Middle frontal gyrus (tissue), 1 donor: ENCODE measurements at regions not wholly inside any gene's neighbourhood (a gene's known extent, or its start where the extent isn't known, plus 50 kb on each side); places are given as distances from the start of the nearest gene placed in this dataset.
"Not testable (repeated sequence)": the region's sequence is repeated elsewhere in the genome, so short reads cannot be mapped to it uniquely, and the experiment has no call there.

Source experiments
- DNase-seq: peaks from one replicate; pipeline ENCODE4 v3.0.0-alpha.2; 2015; ENCODE audit warnings: low spot score; ENCODE audit errors: extremely low spot score

DNA sequence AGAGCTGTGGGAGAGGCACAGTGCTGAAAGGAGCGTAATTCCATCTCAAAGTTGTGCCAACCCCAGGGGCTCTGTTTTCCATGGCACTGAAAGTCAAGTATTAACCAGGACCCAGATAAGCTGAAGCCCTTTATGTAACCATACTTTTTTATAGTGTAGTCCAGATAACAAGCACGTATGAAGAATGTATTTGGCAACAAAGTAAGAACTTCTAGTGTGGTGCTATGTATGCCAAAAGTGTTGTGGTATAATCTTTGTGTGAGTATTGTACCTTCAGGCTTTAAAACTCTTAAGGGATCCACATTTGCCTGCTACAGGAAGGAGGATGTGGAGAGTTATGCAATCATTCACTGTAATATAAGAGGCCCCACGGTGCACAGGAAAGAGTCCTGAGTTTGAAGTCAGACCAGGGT lies 129.4 kb downstream of the IBTK start:
- DNase-seq, result no peak

DNA sequence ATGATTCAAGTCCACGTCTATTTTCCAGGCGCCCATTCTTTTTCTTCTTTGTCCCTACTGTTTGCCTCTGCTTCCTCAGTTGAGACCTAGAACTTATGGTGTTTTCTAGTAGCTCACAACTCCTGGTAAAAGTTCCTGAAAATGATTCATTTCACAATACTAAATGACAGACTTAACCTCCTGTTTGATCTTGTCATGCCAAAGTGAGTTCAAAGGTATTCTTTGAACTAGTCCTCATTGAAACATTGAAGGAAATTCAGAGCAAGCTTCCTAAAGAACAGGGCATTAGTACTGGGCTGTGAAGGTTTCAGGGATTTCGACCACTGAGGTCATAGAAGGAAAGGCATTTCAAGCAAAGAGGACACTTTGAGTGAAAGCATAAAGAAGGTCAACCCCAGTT lies 132.8 kb downstream of the IBTK start:
- no peak for DNase-seq

DNA sequence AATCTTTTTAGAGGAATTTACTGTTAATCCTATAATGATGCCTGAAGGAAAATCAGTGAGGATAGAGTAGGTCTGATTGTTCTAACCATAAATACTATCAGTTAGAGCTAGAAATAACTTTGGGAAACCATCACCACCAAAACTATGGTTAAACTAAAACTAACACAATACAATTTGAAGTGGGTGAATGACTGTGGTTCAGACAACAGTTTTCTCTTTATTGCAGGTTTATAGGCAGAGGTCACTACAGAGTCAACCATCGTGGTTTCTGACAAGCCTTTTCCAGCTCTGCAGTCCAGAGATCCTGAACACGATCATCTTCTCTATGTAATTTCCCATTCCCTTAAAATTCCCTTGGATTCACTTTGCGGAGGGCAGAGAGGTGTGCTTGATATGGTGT lies 134.3 kb downstream of the IBTK start:
- no peak for DNase-seq

DNA sequence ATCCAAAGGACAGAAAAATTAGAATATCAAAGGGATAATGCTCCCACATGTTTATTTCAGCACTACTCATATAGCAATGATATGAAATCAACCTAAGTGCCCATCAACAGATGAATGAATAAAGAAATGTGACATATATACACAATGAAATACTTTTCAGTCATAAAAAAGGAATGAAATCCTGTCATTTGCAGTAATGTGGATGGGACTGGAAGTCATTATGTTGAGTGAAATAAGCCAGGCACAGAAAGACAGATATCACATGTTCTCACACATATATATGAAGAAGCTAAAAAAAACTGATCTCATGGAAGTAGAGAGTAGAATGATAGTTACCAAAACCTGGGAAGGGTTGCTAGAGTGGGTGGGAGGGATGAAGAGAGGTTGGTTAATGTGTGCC lies 135.7 kb downstream of the IBTK start:
- no peak for DNase-seq

DNA sequence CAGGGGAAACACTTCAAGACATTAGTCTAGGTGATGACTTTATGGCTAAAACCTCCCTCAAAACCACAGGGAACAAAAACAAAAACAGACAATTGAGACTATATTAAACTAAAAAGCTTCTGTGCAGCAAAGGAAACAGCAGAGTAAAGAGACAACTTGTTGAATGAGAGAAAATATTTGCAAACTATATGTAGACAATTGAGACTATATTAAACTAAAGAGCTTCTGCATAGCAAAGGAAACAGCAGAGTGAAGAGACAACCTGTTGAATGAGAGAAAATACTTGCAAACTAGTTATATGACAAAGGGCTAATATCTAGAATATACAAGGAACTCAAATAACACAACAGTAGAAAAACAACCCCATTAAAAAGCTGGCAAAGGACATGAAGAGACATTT lies 136.4 kb downstream of the IBTK start:
- no peak for DNase-seq

DNA sequence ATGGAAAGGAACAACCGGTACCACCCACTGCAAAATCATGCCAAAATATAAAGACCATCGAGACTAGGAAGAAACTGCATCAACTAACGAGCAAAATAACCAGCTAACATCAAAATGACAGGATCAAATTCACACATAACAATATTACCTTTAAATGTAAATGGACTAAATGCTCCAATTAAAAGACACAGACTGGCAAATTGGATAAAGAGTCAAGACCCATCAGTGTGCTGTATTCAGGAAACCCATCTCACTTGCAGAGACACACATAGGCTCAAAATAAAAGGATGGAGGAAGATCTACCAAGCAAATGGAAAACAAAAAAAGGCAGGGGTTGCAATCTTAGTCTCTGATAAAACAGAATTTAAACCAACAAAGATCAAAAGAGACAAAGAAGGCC lies 144.4 kb downstream of the IBTK start:
- DNase-seq, result not testable (repeated sequence)

DNA sequence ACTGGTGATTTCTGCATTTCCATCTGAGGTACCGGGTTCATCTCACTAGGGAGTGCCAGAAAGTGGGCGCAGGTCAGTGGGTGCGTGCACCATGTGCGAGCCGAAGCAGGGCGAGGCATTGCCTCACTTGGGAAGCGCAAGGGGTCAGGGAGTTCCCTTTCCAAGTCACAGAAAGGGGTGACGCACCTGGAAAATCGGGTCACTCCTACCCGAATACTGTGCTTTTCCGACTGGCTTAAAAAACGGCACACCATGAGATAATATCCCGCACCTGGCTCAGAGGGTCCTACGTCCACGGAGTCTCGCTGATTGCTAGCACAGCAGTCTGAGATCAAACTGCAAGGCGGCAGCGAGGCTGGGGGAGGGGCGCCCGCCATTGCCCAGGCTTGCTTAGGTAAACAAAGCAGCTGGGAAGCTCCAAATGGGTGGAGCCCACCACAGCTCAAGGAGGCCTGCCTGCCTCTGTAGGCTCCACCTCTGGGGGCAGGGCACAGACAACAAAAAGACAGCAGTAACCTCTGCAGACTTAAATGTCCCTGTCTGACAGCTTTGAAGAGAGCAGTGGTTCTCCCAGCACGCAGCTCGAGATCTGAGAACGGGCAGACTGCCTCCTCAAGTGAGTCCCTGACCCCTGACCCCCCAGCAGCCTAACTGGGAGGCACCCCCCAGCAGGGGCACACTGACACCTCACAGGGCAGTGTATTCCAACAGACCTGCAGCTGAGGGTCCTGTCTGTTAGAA lies 146.0 kb downstream of the IBTK start:
- DNase-seq, result not testable (repeated sequence)

DNA sequence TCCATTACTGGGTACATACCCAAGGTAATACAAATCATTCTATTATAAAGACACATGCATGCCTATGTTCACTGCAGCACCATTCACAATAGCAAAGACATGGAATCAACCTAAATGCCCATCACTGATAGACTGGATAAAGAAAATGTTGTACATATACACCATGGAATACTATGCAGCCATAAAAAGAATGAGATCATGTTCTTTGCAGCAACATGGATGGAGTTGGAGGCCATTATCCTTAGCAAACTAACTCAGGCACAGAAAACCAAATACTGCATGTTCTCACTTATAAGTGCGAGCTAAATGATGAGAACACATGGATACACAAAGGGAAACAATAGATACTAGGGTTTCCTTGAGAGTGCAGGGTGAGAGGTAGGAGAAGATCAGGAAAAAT lies 146.8 kb downstream of the IBTK start:
- not testable (repeated sequence) for DNase-seq

DNA sequence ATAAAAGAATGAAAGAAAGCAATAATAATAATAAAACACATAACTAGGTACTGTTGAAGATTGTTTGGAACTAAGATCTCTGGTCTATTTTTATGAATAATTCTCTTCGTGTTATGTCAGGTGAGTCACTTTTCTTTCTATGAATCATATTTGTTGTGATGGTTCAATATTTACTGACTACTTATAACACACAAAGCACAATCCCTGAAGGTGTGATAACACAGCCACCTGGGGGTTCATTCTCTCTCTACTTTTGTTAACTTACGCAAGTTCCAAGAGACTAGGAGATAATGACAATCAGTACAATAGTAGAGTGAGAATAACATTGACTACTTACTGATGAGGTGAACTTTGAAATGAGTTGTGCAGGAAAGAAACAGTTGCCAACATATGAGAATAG lies 149.9 kb downstream of the IBTK start:
- no peak for DNase-seq

DNA sequence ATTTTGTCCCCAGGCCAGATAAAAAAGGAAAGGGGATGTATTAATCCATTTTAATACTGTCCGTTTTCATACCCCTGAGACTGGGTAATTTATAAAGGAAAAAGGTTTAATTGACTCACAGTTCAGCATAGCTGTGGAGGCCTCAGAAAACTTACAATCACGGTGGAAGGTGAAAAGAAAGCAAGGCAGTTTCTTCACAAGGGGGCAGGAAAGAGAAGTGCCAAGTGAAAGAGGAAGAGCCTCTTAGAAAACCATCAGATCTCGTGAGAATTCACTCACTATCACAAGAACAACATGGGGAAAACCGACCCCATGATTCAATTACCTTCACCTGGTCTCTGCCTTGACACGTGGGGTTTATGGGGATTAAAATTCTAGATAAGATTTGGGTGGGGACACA lies 152.5 kb downstream of the IBTK start:
- DNase-seq, result no peak

DNA sequence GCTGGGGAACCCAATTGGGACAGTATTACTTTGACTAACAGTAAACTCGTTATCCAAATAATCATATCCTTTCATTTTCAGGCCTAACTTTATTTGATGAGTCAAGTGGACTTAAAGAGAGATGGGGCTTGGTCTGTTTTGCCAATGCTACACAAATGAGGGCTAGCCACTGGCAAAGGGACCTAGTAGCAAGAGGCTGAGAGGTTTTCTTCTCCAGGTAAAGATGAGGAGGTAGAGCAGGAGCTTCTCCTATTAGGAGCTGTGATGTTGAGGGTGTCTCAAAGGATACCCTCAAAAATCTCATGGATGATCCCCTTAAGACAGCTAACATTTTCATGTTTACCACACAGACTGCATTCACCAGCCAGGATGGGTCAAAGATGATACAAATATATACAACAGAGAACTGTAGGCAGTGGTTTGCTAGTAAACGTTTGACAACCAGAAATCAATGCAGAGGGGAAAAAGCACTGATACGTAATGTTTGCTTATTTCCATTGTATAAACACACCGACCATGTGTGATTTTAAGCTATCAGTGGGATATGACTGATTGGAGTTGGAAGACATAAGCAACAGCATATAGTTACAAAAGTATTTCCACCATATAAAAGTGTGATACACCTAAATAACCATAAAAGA lies 153.3 kb downstream of the IBTK start:
- no peak for DNase-seq

DNA sequence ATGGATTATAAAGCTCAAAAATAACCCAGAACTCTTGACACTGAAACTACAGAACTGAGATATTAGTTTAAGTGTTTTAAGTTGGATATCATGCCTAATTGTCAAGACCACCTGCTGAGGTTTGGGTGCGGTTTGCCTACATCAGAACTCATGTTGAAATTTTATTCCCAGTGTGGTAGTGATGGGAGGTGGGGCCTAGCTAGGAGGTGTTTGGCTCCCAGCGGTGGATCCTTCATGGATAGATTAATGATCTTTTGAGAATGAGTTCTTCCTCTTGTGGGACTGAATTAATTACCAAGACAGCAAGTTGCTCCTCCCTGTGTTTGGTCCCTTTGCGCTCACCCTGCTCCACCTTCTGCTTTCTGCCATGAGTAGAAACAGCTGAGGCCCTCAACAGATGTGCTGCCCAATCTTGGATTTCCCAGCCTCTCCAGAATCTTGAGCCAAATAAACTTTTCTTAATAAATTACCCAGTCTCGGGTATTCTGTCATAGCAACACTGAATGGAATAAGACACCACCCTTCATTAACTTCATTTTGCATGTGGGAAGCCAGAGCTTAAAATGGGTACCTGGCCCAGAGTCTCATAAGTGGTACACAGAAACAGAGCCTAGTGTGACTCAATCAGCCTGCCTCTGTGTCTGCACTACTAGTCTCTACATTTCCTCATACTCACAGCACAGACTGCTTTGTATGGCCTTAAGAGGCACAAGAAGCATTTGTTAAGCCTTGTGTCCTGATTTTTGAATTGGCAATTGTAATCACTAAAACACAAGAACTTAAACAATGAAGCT lies 158.4 kb downstream of the IBTK start:
- DNase-seq, result no peak

DNA sequence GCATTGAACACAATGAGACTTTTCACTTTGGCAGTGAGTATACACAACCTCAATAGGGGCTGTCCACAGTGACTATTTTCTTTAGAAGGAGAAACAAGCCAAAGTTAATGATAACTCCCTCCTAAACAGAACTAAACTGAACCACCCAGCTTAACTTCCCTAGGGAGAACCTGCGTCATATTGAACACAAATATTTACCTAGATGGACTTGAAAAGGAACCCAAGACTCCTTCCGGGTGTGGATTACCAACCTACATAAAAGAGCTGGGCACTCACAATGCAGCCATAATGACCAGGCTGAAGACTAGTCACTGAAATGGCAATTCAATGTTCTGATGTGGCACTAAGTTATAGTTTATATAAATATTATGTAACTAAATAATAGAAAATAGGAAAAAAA lies 160.6 kb downstream of the IBTK start:
- DNase-seq, result no peak

DNA sequence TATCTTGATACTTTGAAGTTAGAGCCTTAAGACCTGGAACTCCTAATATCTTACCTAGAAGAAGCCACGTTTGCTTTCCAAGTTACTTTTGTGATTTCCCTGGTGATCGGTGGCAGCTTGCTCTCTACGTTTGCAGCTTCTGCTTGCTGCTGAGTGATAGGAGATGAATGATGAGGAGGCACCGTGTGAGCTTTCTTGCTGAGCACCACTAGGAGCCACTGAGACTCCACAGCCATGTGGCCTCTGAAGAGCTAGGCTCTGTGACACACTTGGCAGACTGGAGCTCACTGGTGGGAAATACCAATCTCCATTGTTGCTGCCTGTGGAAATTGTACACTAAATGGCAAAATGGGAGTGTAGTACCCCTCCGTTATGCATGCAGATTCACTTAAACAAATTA lies 161.8 kb downstream of the IBTK start:
- DNase-seq, result no peak

DNA sequence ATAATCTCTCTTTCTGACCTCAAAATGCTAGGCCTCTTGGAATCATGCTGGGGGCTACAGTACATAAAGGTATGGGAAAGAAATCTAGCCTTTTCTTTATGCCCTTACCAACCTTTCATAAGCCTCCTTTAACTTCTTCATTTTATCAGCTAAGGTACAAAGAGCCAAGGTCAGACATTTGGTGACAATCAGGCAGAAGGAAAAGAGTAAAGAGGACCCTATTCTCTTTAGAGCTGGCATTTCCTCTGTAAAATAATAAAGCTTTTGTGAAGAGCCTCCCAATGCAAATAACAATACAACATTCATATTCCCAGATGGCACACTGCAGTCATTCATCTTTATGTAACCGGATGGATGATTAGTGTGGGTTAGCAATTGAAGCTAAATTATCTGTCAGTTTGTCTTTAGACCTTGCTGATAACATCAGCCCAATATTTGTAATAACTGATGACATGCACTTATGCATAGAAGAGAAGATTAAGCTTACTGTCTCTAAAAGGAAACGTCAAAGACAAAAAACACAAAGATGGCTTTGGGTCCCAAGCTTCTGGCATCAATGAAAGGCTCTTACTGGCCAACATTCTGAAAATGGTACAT lies 163.1 kb downstream of the IBTK start:
- no peak for DNase-seq

DNA sequence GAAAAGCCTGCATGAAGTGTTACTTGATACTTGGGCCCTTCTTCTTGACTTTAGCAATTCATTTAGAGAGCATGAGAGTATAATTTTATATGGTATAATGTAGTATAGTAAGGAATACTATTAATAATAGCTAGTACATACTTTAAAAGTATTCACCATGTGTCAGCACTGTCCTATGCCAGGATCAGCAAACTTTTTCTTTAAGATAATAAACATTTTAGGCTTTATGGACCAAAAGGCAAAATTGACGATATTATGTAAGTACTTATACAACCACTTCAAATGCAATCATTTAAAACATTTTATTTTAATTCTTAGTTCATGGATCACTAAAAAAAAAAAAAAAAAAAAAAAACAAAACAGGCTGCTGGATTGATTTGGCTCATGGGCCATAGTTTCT lies 163.9 kb downstream of the IBTK start:
- no peak for DNase-seq

DNA sequence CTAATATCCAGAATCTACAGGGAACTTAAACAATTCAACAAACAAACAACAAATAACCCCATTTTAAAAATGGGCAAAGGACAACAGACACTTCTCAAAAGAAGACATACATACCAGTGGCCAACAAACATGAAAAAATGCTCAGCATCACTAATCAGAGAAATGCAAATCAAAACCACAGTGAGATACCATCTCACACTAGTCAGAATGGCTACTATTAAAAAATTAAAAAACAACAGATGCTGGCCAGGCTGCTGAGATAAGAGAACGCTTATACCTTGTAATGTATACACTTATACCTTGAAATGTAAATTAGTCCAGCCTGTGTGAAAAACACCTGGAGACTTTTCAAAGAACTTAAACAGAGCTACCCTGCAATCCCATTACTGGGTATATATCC lies 166.8 kb downstream of the IBTK start:
- no peak for DNase-seq

DNA sequence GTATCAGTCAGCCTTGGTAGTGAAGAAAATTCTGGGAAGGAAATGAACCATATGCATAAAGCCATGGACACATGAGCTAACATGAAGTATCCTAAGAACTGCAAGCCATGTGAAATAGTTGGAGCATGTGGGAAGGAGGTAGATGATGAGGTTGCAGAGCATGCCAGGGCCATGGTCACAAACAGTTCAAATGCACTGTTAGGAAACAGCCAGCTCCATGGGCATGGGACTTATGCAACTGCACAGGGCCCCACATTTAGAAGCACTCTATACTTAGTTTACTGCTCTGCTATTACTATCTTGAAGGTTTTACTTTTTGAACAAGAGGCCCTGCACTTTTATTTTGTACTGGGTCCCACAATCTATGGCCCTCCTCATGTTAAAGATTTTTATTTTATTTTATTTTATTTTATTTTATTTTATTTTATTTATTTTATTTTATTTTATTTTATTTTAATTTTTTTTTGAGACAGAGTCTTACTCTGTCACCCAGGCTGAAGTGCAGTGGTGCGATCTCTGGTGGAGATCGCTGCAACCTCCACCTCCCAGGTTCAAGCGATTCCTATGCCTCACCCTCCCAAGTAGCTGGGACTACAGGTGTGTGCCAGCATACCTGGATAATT lies 169.1 kb downstream of the IBTK start:
- DNase-seq, result no peak

DNA sequence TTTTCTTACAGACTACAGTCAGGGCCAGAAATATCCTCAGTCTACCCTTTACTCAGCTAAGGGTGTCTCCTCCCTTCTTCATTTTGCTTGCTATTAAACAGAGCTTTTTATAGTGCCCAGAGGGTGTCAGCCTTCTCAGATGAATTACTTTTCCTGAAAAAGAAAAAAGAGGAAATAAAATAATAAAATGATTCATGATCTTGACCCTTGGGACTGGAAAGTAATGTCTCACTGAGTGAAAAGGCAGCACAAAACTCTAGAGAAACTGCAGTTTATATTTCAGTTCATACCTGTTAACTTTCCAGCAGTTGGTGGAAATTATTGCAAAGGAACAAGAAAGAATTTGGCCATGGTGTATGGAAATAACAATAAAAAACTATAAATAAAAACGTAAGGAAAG lies 170.6 kb downstream of the IBTK start:
- no peak for DNase-seq

DNA sequence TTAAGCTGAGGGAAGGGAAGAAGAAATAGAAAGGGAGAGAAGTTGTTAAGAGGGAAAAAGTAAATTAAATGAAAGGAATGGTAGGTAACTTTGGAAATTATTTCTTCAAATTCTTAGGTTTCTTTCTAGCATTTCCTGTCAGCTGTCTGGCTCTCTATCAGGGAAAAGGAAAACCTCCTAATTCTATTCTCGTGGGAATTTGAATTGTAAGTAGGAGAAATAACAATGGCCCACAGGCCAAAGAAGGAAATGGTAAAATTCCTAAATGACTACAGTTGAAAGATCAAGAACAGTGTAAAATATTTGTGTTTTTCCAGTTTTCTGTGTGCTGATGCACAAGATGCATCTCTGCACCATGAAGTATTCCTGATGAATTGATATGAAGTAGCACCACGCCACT lies 173.0 kb downstream of the IBTK start:
- no peak for DNase-seq

DNA sequence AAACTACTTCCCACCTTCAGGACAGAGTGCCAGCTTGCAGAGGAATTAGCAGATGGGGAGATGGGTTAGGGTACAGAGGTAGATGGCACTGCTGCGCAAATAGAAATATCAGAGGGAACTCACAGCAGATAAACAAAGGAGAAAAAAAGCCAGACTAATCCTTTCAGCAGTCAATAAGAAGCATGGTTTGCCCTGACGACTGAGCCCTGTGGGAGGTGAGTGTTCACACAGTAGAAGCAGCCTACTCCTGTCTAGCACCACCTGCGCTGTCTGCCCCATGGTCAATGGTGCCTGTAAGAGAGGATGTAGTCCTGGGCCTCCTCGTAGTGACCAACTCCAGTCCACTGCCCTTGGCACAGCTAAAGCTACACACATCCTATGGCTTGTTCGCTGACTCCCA lies 174.1 kb downstream of the IBTK start:
- DNase-seq, result no peak

DNA sequence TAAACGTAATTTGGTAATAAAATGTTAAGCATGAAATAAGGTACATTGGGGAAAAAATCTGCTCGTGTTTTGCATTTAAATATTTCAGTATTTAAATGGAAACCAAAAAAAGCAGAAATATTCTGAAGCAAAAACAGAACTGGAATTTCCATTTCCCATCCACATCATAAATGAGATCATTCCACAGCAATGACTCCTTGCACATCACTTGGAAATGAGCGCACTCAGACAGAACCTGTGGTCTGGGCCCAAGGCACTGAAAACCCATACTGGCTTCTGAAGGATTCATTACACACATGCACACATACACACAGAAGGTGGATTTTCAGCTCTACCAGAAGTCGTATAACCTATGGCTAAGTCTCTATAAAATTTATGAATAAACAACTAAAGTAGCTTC lies 174.8 kb downstream of the IBTK start:
- DNase-seq, result no peak
